Duodenal mucosa (tissue), 2 donors: ENCODE measurements at regions not wholly inside any gene's neighbourhood (a gene's known extent, or its start where the extent isn't known, plus 50 kb on each side); places are given as distances from the start of the nearest gene placed in this dataset.

Experiments used
- H3K27ac ChIP-seq: one replicate; pipeline ENCODE4 v1.7.0; 2013; ENCODE audit warnings: low read depth, low read length
- H3K27me3 ChIP-seq, 2 donors: one replicate each; pipeline ENCODE4 v1.7.0; 2013; ENCODE audit warnings: low read length in 2 of 2, control low read depth in 1 of 2; ENCODE audit not compliant: insufficient read depth in 2 of 2, control insufficient read depth in 1 of 2
- H3K36me3 ChIP-seq, 2 donors: one replicate each; pipeline ENCODE4 v1.7.0; 2013; ENCODE audit warnings: low read length in 2 of 2, control low read depth in 1 of 2; ENCODE audit not compliant: insufficient read depth in 2 of 2, control insufficient read depth in 1 of 2
- H3K4me1 ChIP-seq, 2 donors: one replicate each; pipeline ENCODE4 v1.7.0; 2013; ENCODE audit warnings: low read length in 2 of 2, control low read depth in 1 of 2; ENCODE audit not compliant: insufficient read depth in 2 of 2, control insufficient read depth in 1 of 2
- H3K4me3 ChIP-seq, 2 donors: one replicate each; pipeline ENCODE4 v1.7.0; 2013; ENCODE audit warnings: low read length in 2 of 2, low read depth in 1 of 2
- H3K9ac ChIP-seq, 2 donors: one replicate each; pipeline ENCODE4 v1.7.0; 2013; ENCODE audit warnings: low read length in 2 of 2, low read depth in 1 of 2
- H3K9me3 ChIP-seq, 2 donors: one replicate each; pipeline ENCODE4 v1.7.0; 2013; ENCODE audit warnings: low read length in 2 of 2, control low read depth in 1 of 2; ENCODE audit not compliant: control insufficient read depth in 1 of 2

DNA sequence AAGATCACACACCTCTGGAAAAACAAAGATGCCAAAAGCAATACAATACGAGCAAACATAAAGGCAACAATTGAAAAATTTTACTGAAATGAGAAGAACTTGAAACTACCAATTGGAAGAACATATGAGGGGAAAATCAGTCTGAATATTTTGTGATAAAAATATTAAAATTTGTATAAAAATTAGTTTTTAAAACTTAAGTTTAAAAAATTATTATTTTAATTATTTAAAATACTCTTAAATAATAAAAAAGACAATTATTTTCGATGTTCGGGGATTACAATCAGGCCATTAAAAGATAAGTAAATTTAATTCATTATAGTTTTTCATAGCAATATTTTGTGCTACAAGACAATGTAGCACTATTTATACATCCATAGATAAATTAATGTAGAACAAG is 1239.3 kb downstream of the AMY1C start:
- no peak overlapping the region for H3K4me3 ChIP-seq
- H3K27me3 ChIP-seq = no peaks in the 10 kb centered on the region
- no peak overlapping the region for H3K27ac ChIP-seq
- no peaks in the 10 kb centered on the region for H3K36me3 ChIP-seq
- H3K9ac ChIP-seq = no peak overlapping the region
- no peaks in the 10 kb centered on the region for H3K4me1 ChIP-seq
- peaks cover 0 to 5% of the 10 kb centered on the region in 2 donors for H3K9me3 ChIP-seq

DNA sequence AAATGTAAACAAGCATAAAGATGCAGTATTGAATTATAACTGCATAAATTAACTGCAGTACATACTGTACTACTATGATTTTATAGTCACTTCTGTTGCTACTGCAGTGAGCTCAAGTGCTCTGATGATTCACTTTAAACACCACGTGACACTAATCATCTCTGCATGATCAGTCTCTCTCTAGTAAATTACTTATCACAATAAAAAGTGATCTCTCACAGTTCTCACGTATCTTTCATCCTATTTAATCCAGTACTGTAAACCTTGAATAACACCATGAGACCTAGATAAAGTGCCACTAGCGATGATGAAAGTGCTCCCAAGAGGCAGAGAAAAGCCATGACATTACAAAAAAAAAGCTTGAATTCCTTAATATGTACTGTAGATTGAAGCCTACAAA is 1242.0 kb downstream of the AMY1C start:
- Histone ChIP-seq H3K27ac (no peak overlapping the region), H3K9ac (no peak overlapping the region), H3K4me1 (no peaks in the 10 kb centered on the region), H3K27me3 (no peaks in the 10 kb centered on the region), H3K4me3 (no peak overlapping the region), H3K36me3 (no peaks in the 10 kb centered on the region), H3K9me3 (no peaks in the 10 kb centered on the region)

- Histone ChIP-seq H3K4me1 (no peaks in the 10 kb centered on the region), H3K36me3 (no peaks in the 10 kb centered on the region), H3K9ac (no peak overlapping the region), H3K9me3 (peaks cover 0 to 14% of the 10 kb centered on the region in 2 donors), H3K27me3 (no peaks in the 10 kb centered on the region), H3K27ac (no peak overlapping the region), H3K4me3 (no peak overlapping the region)
Observed at GRCh38 chr1:105000793-105001192, 1251.1 kb downstream of the AMY1C start.

DNA sequence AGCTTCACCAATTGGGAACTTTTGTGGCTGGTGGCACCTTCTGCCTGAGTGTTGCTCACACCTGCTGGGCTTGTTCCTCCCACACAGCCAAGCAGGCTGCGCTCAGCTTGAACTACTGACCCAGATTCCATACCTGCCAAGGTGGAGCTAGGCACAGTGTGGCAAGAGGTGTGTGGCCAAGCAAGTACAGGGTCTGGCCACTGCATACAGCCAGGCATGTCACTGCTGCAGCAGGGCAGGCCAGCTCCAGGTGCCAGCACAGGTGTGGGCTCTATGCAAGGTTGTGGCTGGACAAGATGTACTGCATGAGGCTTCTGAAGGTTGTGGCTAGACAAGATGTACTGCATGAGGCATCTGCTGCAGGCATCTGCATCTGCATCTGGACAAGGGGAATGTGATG is 1254.8 kb downstream of the AMY1C start:
- no peaks in the 10 kb centered on the region for H3K4me1 ChIP-seq
- no peak overlapping the region for H3K4me3 ChIP-seq
- no peaks in the 10 kb centered on the region for H3K36me3 ChIP-seq
- H3K27ac ChIP-seq = no peak overlapping the region
- H3K27me3 ChIP-seq = no peaks in the 10 kb centered on the region
- peaks cover 0 to 15% of the 10 kb centered on the region in 2 donors for H3K9me3 ChIP-seq
- no peak overlapping the region for H3K9ac ChIP-seq

DNA sequence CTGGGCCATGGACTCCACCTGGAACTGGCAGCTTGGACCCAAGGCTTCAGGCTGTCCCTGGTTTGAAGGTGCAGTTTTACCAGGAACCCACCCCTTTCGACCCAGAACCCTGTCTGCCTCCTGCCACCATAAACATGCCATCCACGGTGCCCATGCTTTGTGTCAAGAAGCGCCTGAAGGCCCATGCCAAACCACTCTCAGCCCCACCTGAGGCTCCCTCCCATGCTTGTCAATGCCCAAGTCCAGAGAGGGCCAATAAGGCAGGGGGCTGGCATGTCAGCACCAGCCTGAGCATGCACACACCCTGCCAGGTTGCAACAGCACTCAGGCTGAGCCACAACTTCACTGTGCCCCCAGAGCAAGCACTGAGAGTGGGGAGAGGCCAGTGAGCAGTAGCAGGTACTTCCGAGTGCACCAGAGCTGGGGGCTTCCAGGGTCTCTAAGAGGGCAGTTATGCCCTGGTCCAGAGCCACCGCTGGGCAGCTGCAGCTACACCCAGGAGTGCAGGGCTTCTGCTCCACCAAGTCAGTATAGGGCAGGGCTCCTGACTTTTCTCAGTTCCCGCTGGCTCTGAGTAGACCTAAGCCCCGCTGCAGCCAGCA is 1256.0 kb downstream of the AMY1C start:
- Histone ChIP-seq H3K9ac (no peak overlapping the region), H3K36me3 (no peaks in the 10 kb centered on the region), H3K9me3 (peaks cover 0 to 15% of the 10 kb centered on the region in 2 donors), H3K4me1 (no peaks in the 10 kb centered on the region), H3K27me3 (no peaks in the 10 kb centered on the region), H3K27ac (no peak overlapping the region), H3K4me3 (no peak overlapping the region)

DNA sequence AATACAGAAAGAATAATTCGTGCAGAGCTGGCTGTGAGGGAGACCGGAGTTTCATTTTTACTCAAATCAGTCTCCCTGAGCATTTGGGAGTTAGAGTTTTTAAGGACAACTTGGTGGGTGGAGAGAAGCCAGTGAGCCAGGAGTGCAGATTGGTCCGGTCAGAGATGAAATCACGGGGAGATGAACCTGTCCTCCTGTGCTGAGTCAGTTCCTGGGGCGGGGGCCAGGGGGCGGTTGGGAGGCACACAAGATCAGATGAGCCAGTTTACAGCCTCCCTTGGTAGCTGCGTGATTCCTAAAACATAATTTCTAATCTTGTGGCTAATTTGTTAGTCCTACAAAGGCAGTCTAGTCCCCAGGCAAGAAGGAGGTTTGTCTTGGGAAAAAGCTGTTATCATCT is 1267.9 kb downstream of the AMY1C start:
- Histone ChIP-seq H3K4me1 (no peaks in the 10 kb centered on the region), H3K36me3 (no peaks in the 10 kb centered on the region), H3K9me3 (no peaks in the 10 kb centered on the region), H3K4me3 (no peak overlapping the region), H3K9ac (no peak overlapping the region), H3K27ac (no peak overlapping the region), H3K27me3 (no peaks in the 10 kb centered on the region)

DNA sequence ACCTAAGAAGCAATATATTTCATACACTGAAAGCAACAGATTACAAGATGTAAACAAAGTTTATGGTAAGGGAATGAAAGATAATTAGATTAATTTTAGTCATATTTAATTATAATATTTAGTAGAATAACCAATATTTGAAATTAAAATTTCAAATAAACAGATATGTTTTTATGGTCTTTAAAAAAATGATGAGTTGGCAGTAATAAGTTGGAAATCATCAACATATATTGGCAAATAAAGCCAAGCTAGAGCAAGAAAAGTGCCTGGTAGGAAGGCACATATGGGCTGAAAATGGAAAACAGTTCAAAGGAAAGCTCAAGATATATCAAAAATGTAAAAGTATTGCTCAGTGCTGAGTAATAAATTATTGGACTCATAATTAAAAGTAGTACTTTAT is 1274.0 kb downstream of the AMY1C start:
- H3K27me3 ChIP-seq = no peaks in the 10 kb centered on the region
- no peak overlapping the region for H3K27ac ChIP-seq
- H3K9ac ChIP-seq = no peak overlapping the region
- H3K36me3 ChIP-seq = no peaks in the 10 kb centered on the region
- no peak overlapping the region for H3K4me3 ChIP-seq
- H3K4me1 ChIP-seq = no peaks in the 10 kb centered on the region
- H3K9me3 ChIP-seq = no peaks in the 10 kb centered on the region

DNA sequence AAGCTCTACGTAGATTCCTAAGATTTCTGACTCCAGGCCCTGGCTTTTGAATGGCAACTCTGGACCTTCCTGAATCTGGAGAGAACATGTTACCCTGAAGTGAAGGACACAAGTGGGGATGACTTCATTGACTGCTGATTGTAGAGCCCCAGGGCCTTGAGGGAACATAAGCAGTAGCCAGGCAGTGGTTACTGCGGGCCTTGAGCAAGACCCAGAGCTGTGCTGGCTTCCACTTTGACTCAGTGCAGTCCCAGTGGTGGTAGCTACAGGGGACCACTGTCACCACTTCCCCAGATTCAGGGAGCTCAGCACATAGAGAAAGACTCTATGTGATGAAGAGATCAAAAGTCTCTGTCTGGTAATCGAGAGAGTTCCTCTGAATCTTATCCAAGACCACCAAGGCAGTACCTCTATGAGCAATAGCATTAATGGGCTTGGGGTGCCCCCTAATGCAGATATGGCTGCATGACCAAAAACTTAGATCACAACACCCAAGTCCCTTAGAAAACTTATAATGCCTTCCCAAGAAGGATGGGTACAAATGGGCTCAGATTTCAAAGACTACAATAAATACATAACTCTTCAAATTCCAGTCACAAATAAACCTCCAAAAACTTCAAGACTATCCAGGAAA is 1278.3 kb downstream of the AMY1C start:
- Histone ChIP-seq H3K9ac (no peak overlapping the region), H3K36me3 (no peaks in the 10 kb centered on the region), H3K4me1 (no peaks in the 10 kb centered on the region), H3K27ac (no peak overlapping the region), H3K4me3 (no peak overlapping the region), H3K27me3 (no peaks in the 10 kb centered on the region), H3K9me3 (no peaks in the 10 kb centered on the region)

DNA sequence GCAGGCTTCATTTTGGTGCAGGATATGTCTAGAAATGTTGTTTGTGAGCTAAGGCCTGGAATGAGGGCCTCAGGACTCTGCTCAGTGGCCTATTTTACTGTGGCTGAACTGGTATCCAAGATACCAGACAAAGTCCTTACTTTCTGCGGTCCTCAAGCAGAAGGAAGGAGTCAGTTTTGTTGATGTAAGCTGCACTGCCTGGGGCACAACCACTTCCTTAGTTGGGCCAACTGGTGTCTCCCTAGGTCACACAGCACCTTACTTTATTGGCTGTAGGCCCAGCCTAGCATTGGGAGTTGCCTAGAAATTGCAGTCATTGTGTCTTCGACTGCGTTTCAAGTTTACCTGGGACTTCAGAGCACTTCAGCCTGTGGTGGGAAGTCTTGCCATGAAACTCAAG is 1322.7 kb downstream of the AMY1C start:
- H3K9ac ChIP-seq = no peak overlapping the region
- H3K9me3 ChIP-seq = peaks cover 4 to 8% of the 10 kb centered on the region in 2 donors
- H3K4me1 ChIP-seq = no peaks in the 10 kb centered on the region
- H3K27me3 ChIP-seq = no peaks in the 10 kb centered on the region
- H3K4me3 ChIP-seq = no peak overlapping the region
- H3K27ac ChIP-seq = no peak overlapping the region
- no peaks in the 10 kb centered on the region for H3K36me3 ChIP-seq

DNA sequence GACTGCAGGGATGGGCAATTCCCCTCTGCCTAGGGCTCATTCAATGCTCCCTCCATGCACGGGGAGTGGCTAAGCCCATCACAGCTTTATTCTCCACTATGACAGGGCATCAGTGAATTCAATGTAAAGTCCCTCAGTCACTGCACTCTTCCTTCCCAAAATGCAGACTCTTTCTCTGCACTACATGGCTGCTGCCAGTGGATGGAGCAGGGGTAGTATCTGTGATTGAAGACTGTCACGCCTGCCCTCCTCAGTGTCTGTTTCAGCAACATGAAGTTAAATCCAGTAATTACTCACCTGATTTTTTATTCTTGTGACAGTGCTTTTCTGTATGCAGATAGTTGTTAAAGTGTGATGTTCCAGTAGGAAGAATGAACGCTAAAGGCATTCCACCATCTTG is 1323.2 kb downstream of the AMY1C start:
- Histone ChIP-seq H3K27ac (no peak overlapping the region), H3K9me3 (peaks cover 4 to 8% of the 10 kb centered on the region in 2 donors), H3K4me3 (no peak overlapping the region), H3K36me3 (no peaks in the 10 kb centered on the region), H3K4me1 (no peaks in the 10 kb centered on the region), H3K9ac (no peak overlapping the region), H3K27me3 (no peaks in the 10 kb centered on the region)
